Heart right ventricle (tissue), 16 donors: ENCODE measurements at regions not wholly inside any gene's neighbourhood (a gene's known extent, or its start where the extent isn't known, plus 50 kb on each side); places are given as distances from the start of the nearest gene placed in this dataset.

Experiments
- ATAC-seq, 8 donors: fragments of 200-7000 bp; cut with Tn5 transposase; one replicate each; pipeline ENCODE4 v1.9.1; 2020; ENCODE audit warnings: mild to moderate bottlenecking in 8 of 8, moderate library complexity in 8 of 8, moderate number of reproducible peaks in 1 of 8
- DNase-seq, 2 donors: peaks; one replicate each; pipeline ENCODE4 v3.0.0-alpha.2; 2020
- H3K27ac ChIP-seq, 10 donors: fragments of 200-600 bp; sonication (generic) in 2 of 10; one replicate each; pipeline versions ENCODE4 v1.5.0 to v1.8.0; 2020 to 2022; ENCODE audit warnings: mild to moderate bottlenecking in 3 of 10
- H3K27me3 ChIP-seq, 7 donors: fragments of 200-600 bp; one replicate each; pipeline ENCODE4 v1.8.0; 2021 to 2022; ENCODE audit warnings: mild to moderate bottlenecking in 2 of 7
- H3K36me3 ChIP-seq, 9 donors: fragments of 200-600 bp; sonication (generic) in 1 of 9; one replicate each; pipeline versions ENCODE4 v1.5.0 to v1.8.0; 2020 to 2022; ENCODE audit warnings: mild to moderate bottlenecking in 2 of 9
- H3K4me1 ChIP-seq, 9 donors: fragments of 200-600 bp; sonication (generic) in 1 of 9; one replicate each; pipeline versions ENCODE4 v1.5.0 to v1.8.0; 2020 to 2022; ENCODE audit warnings: mild to moderate bottlenecking in 4 of 9
- H3K4me3 ChIP-seq, 10 donors: fragments of 200-600 bp; sonication (generic) in 2 of 10; one replicate each; pipeline versions ENCODE4 v1.5.0 to v1.8.0; 2020 to 2022; ENCODE audit warnings: mild to moderate bottlenecking in 7 of 10, moderate library complexity in 2 of 10
- H3K9me3 ChIP-seq, 11 donors: fragments of 200-600 bp in 10 of 11; sonication (generic) in 2 of 11; one replicate each; pipeline versions ENCODE4 v1.5.0 to v1.8.0; 2013 to 2022; ENCODE audit warnings: mild to moderate bottlenecking in 2 of 11, control low read depth in 1 of 11, moderate library complexity in 1 of 11
- WGBS, 2 donors: extraction: QIAGEN DNeasy Blood & Tissue Kit; methylation state at CpG; one replicate each; pipeline ENCODE4 v1.1.7; 2013; ENCODE audit warnings: inconsistent platforms in 1 of 2; 5-methylcytosine and 5-hydroxymethylcytosine counted together
- intact Hi-C, 10 donors: fragments of 100-400 bp; cut with DNase I; formaldehyde crosslinking; loops; one replicate each; pipeline versions ENCODE4 v1.11.1 to v1.14.2; 2022
- TF ChIP-seq, protein P1 (sequence below), 9 donors: fragments of 200-600 bp; sonication (generic) in 2 of 9; IDR thresholded peaks; one replicate each; pipeline versions ENCODE4 v1.5.0 to v1.8.0; 2021 to 2022; ENCODE audit warnings: antibody characterized with exemption in 9 of 9, mild to moderate bottlenecking in 5 of 9, moderate library complexity in 1 of 9
- donor health status: Arrhythmogenic right ventricular cardiomyopathy.
- donor health status: ischemic (EF 13 %, LVEDD 7.1; RV severe dilation, severe dysfunction).
- donor health status: healthy with polysubstance abuse.
- donor health status: DM: no; HTN: yes; CAD: no.
- donor health status: DM: no; HTN: no; CAD: no.
- donor health status: ischemic (EF 25% LVEDD 6.9; RV normal size, moderate dysfunction).
- donor health status: ischemic (EF 25% LVEDD 5.7; RV mildly dilated, moderate dysfunction).
- donor health status: healthy.
- donor health status: DM: yes; HTN: yes; CAD: no.
- donor health status: Ischemic cardiomyopathy.
- donor health status: ischemic (EF 35%, LVEDD 5.7; RV mildly dilated, moderate dysfunction).
- donor health status: nonischemic (EF 11% LVEDD 7.7; RV severe dilation, severe dysfunction).
- donor health status: DM: yes; HTN: yes; CAD: no.
- donor health status: PGD.
- donor health status: ischemic (EF 29% LVEDD 5.4; RV normal size, mild dysfunction).
- donor health status: nonischemic (EF 23%, LVEDD 6.1; RV moderate dilation, normal function).

- Histone ChIP-seq H3K27me3 (no peaks in the 10 kb centered on the region), H3K27ac (no peak overlapping the region), H3K4me1 (peaks cover 0 to 13% (median 12%) of the 10 kb centered on the region in 9 donors), H3K4me3 (no peak overlapping the region), H3K36me3 (no peaks in the 10 kb centered on the region), H3K9me3 (no peaks in the 10 kb centered on the region)
- TF ChIP-seq, protein P1, sequence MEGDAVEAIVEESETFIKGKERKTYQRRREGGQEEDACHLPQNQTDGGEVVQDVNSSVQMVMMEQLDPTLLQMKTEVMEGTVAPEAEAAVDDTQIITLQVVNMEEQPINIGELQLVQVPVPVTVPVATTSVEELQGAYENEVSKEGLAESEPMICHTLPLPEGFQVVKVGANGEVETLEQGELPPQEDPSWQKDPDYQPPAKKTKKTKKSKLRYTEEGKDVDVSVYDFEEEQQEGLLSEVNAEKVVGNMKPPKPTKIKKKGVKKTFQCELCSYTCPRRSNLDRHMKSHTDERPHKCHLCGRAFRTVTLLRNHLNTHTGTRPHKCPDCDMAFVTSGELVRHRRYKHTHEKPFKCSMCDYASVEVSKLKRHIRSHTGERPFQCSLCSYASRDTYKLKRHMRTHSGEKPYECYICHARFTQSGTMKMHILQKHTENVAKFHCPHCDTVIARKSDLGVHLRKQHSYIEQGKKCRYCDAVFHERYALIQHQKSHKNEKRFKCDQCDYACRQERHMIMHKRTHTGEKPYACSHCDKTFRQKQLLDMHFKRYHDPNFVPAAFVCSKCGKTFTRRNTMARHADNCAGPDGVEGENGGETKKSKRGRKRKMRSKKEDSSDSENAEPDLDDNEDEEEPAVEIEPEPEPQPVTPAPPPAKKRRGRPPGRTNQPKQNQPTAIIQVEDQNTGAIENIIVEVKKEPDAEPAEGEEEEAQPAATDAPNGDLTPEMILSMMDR (IDR thresholded peaks at IDR 0.05), result no peak
- 69 to 79% methylated on average over 1 of the region's 1 CpG for WGBS, 2 donors
- ATAC-seq (no peak), DNase-seq (no peak)
- intact Hi-C loops, result no loop called here
These were observed 51.9 kb upstream of the PTPRK start for GRCh38 chr6:128572294-128572693.

DNA sequence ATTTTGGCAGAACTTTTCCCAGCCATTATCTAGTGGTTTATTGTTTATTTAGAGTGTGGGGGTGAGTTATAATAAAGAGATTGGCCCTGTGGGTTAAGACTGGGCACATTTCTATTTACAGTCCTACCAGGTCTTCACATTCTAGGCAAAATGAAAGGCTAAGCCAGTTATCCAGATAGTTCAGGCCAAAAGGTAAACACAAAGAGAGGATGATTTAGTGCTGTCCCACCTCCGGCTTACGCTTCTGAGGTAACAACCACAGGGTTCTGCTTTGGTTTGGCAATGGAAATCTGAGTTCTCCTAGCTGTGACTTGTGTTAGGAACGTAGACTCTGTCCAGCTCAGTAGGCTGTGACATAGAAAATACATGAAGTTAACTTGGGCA is 50.3 kb upstream of the PTPRK start:
- 85 to 88% methylated on average over 3 of the region's 3 CpGs for WGBS, 2 donors
- peaks cover 0 to 4% (median 0%) of the 10 kb centered on the region in 11 donors for H3K9me3 ChIP-seq

GRCh38 chr6:128569732-128570679 is 49.6 kb upstream of the PTPRK start:
- H3K9me3 ChIP-seq, result peaks cover 0 to 4% (median 0%) of the 10 kb centered on the region in 11 donors
- 38 to 44% methylated on average over 5 of the region's 5 CpGs for WGBS, 2 donors
- DNase-seq, result no peak
- no peaks in the 10 kb centered on the region for H3K27me3 ChIP-seq
- H3K4me1 ChIP-seq, result peaks cover 0 to 13% (median 12%) of the 10 kb centered on the region in 9 donors
- TF ChIP-seq, protein P1 (IDR thresholded peaks at IDR 0.05), result no peak
- no peak overlapping the region for H3K27ac ChIP-seq
- ATAC-seq, result peak in 2 of 8 donors; percentile 33 to 42
- H3K4me3 ChIP-seq, result peak overlapping the region in 1 of 10 donors; percentile 12
- no peaks in the 10 kb centered on the region for H3K36me3 ChIP-seq
- intact Hi-C loops, result no loop called here

More for the DNA sequence above, 50.3 kb upstream of the PTPRK start:
- ATAC-seq (no peak), DNase-seq (no peak)
- no peak overlapping the region for H3K27ac ChIP-seq
- TF ChIP-seq, protein P1 (IDR thresholded peaks at IDR 0.05), result no peak
- peaks cover 0 to 13% (median 12%) of the 10 kb centered on the region in 9 donors for H3K4me1 ChIP-seq
- no peaks in the 10 kb centered on the region for H3K27me3 ChIP-seq
- intact Hi-C loops, result no loop called here
- no peak overlapping the region for H3K4me3 ChIP-seq
- no peaks in the 10 kb centered on the region for H3K36me3 ChIP-seq
